Mucosa of descending colon (tissue), 3 donors: ENCODE measurements at regions not wholly inside any gene's neighbourhood (a gene's known extent, or its start where the extent isn't known, plus 50 kb on each side); places are given as distances from the start of the nearest gene placed in this dataset.

ENCODE experiments used
- ATAC-seq: fragments of 200-7000 bp; cut with Tn5 transposase; one replicate; pipeline ENCODE4 v1.9.1; 2020; ENCODE audit warnings: mild to moderate bottlenecking, moderate library complexity
- DNase-seq, 3 donors: peaks; one replicate each; pipeline ENCODE4 v3.0.0-alpha.2; 2020
- H3K36me3 ChIP-seq: fragments of 200-600 bp; one replicate; pipeline ENCODE4 v1.8.0; 2021; ENCODE audit warnings: low read depth, mild to moderate bottlenecking
- H3K4me1 ChIP-seq: fragments of 200-600 bp; one replicate; pipeline ENCODE4 v1.8.0; 2021; ENCODE audit warnings: low read depth, mild to moderate bottlenecking
- H3K4me3 ChIP-seq: fragments of 200-600 bp; one replicate; pipeline ENCODE4 v1.8.0; 2021; ENCODE audit warnings: mild to moderate bottlenecking
- H3K9me3 ChIP-seq: fragments of 200-600 bp; one replicate; pipeline ENCODE4 v1.8.0; 2021; ENCODE audit warnings: mild to moderate bottlenecking
- intact Hi-C, 2 donors: fragments of 100-400 bp; cut with DNase I in 1 of 2; cut with micrococcal nuclease in 1 of 2; formaldehyde crosslinking; loops; one replicate each; pipeline versions ENCODE4 v1.11.0 to v1.11.1; 2022; cut with DNase I, micrococcal nuclease
- TF ChIP-seq, protein P1 (sequence below): fragments of 200-600 bp; IDR thresholded peaks from one replicate; pipeline ENCODE4 v1.8.0; 2022; ENCODE audit warnings: antibody characterized with exemption, mild to moderate bottlenecking
- donor health status: DM: no; HTN: no; CAD: no; lungs with moderate emphysema.
- donor health status: DM: no; HTN: no; CAD: no.
- donor health status: DM: no; HTN: yes; CAD: no.

DNA sequence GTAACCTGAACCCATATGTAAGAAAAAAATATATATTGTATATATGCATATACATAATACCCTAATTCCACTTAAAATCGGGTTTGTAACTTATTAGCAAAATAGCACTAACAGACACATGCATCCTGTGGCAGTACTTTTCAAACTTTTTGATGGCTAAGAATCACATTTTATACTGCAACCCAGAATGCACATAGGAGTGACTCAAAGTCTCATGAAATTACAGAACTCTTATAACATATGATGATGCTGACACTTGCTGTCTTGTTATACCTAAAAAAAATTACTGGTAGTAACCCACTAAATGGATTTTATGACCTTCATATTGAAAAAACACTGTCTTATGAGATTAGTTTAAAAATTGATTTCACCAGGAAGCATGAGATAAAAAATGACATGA, 152.4 kb upstream of the FRMD4B start:
- TF ChIP-seq, protein P1, sequence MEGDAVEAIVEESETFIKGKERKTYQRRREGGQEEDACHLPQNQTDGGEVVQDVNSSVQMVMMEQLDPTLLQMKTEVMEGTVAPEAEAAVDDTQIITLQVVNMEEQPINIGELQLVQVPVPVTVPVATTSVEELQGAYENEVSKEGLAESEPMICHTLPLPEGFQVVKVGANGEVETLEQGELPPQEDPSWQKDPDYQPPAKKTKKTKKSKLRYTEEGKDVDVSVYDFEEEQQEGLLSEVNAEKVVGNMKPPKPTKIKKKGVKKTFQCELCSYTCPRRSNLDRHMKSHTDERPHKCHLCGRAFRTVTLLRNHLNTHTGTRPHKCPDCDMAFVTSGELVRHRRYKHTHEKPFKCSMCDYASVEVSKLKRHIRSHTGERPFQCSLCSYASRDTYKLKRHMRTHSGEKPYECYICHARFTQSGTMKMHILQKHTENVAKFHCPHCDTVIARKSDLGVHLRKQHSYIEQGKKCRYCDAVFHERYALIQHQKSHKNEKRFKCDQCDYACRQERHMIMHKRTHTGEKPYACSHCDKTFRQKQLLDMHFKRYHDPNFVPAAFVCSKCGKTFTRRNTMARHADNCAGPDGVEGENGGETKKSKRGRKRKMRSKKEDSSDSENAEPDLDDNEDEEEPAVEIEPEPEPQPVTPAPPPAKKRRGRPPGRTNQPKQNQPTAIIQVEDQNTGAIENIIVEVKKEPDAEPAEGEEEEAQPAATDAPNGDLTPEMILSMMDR: no peak
- no peak for ATAC-seq
- intact Hi-C loops: no loop called here
- Histone ChIP-seq H3K4me1 (no peaks in the 10 kb centered on the region), H3K4me3 (no peak overlapping the region), H3K36me3 (no peaks in the 10 kb centered on the region), H3K9me3 (no peaks in the 10 kb centered on the region)
- no peak for DNase-seq

DNA sequence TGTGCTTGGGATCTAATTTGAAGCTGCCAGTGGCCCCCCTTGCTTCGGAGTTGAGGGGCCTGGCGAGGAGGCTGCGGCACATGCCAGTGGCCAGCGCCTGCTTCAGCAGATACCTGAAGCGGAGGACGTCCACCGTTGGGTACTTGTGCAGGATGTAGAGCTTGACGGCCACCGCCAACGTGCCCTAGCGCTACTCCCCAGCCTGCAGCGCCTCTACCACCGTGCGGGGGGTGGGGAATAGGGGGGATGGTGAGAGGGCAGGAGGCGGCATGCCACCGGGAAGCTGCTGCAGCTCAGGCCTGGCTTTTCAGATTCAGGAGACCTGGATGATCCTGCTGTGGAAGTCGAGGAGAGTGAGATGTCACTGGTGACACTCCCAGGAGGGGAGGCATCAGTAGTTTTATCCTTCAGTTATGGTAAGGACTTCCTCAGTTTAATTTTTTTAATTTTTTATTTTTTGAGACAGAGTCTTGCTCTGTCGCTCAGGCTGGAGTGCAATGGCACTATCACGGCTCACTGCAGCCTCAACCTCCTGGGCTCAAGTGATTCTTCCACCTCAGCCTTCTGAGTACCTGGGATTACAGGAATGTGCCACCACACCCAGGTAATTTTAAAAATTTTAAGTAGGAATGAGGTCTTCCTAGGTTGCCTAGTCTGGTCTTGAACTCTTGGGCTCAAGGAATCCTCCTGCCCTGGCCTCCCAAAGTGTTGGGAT, 150.6 kb upstream of the FRMD4B start:
- TF ChIP-seq, protein P1: no peak

DNA sequence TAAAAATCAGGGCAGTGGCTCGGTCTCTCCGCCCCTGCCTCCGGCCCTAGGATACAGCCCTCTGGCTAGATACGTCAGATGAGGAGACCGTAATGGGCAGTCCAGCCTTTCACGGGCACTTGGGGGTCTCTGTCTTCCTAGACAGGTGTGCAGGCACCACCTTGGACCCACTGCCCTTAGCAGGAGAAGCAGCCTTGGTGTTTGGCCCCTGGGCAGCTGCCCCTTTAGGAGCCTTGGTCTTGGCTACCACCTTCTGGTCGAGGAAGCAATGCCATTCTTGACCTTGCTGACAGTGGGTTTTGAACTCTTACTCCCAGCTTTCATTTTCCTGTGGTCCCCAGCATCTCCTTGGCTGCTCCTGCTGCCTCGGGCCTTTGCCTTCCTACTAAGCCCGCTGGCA, 149.7 kb upstream of the FRMD4B start:
- H3K9me3 ChIP-seq: no peaks in the 10 kb centered on the region
- H3K4me3 ChIP-seq: no peak overlapping the region
- TF ChIP-seq, protein P1: no peak
- H3K36me3 ChIP-seq: no peaks in the 10 kb centered on the region
- intact Hi-C loops: no loop called here
- ATAC-seq (no peak), DNase-seq (no peak)
- H3K4me1 ChIP-seq: no peaks in the 10 kb centered on the region

More for the DNA sequence above, 150.6 kb upstream of the FRMD4B start:
- ATAC-seq (no peak), DNase-seq (peak in 1 of 3 donors; percentile 34)
- no peak overlapping the region for H3K4me3 ChIP-seq
- intact Hi-C loops: no loop called here
- H3K36me3 ChIP-seq: no peaks in the 10 kb centered on the region
- H3K4me1 ChIP-seq: no peaks in the 10 kb centered on the region
- no peaks in the 10 kb centered on the region for H3K9me3 ChIP-seq

DNA sequence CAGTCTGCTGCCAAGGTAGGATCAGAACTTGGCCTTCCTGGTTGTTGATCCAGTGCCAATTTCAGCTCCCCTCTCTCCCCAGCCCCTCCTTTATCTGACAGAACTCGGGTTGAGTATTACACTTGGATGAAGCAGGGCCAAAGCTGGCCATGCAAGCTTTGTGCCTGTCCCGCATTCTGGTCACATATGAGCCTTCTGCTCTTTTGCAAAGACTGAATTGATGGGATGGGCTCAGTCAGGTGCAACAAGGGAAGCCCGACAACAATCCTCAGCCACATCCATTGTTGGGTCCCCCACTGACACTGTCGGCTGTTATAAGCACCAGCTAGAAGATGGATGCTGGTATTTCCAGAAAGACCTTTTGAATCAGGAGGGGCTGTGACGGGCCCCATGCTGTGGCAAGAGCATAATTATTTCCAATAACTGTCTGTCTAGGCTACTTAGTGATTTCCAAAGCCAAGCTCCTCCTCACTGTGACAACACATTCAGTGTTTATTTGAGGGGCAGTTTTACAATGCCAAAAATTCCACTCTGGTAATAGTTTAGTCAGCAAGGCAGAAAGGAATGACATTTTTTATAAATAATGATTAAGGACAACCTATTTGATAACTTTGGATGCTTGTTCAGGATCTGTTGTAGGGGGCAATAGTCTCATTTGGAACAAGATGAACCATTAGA, 146.8 kb upstream of the FRMD4B start:
- TF ChIP-seq, protein P1: no peak
- H3K36me3 ChIP-seq: no peaks in the 10 kb centered on the region
- DNase-seq: no peak
- intact Hi-C loops: no loop called here
- no peak overlapping the region for H3K4me3 ChIP-seq
- ATAC-seq: no peak
- H3K4me1 ChIP-seq: no peaks in the 10 kb centered on the region
- H3K9me3 ChIP-seq: no peaks in the 10 kb centered on the region

GRCh38 chr3:69531576-69532546, 146.0 kb upstream of the FRMD4B start:
- no peak for ATAC-seq
- no peaks in the 10 kb centered on the region for H3K36me3 ChIP-seq
- H3K9me3 ChIP-seq: no peaks in the 10 kb centered on the region
- DNase-seq: no peak
- TF ChIP-seq, protein P1: no peak
- no peaks in the 10 kb centered on the region for H3K4me1 ChIP-seq
- H3K4me3 ChIP-seq: no peak overlapping the region
- intact Hi-C loops: no loop called here
